ENCODE measurements at regions not wholly inside any gene's neighbourhood (a gene's known extent, or its start where the extent isn't known, plus 50 kb on each side); places are given as distances from the start of the nearest gene placed in this dataset.

- TF ChIP-seq CTCF (IDR thresholded peaks at IDR 0.05) (no peak), POLR2A (IDR thresholded peaks at IDR 0.05) (no peak), EP300 (IDR thresholded peaks at IDR 0.05) (no peak)
Observed at GRCh38 chr5:2181149-2181548, 298.4 kb upstream of the IRX4 start.

Measured in suprapubic skin (tissue), 3 donors.